ENCODE measurements at regions not wholly inside any gene's neighbourhood (a gene's known extent, or its start where the extent isn't known, plus 50 kb on each side); places are given as distances from the start of the nearest gene placed in this dataset.

- FAIRE-seq (no peak), DNase-seq (ENCODE audit: low read depth in 1 of 2, low spot score in 2 of 2) (no peak)
- POLR2A ChIA-PET (ENCODE audit: partially characterized antibody): no interaction called here
- Histone ChIP-seq H3K18ac (ENCODE audit: extremely low read depth, low read length) (no peak overlapping the region), H2BK5ac (ENCODE audit: low read depth, low read length) (no peak overlapping the region), H4K91ac (replicated peaks; ENCODE audit: insufficient read length, low read length) (no peak overlapping the region), H3K9me3 (ENCODE audit: insufficient read depth in 2 of 2, low read depth in 1 of 2, low read length in 1 of 2) (no peaks in the 10 kb centered on the region), H4K8ac (ENCODE audit: extremely low read depth, insufficient read depth, low read length) (no peak overlapping the region), H3K9ac (replicated peaks in 1 of 4; ENCODE audit: extremely low read depth in 1 of 4, low read depth in 3 of 4, low read length in 3 of 4) (no peak overlapping the region), H3K36me3 (ENCODE audit: control insufficient read depth in 2 of 4, insufficient read depth in 4 of 4, low read length in 3 of 4) (no peaks in the 10 kb centered on the region), H3K27me3 (replicated peaks in 1 of 4; ENCODE audit: control insufficient read depth in 3 of 4, extremely low read depth in 1 of 4, insufficient read depth in 3 of 4, low read length in 3 of 4) (no peaks in the 10 kb centered on the region), H3K4ac (replicated peaks; ENCODE audit: insufficient read length, low read depth, low read length) (no peak overlapping the region), H2BK120ac (replicated peaks; ENCODE audit: low read depth, low read length) (no peak overlapping the region), H3K14ac (ENCODE audit: insufficient read length) (no peak overlapping the region), H3K4me2 (ENCODE audit: insufficient read depth in 1 of 2, low read depth in 2 of 2, low read length in 2 of 2) (no peak overlapping the region), H2BK20ac (ENCODE audit: low read length) (no peak overlapping the region), H2BK15ac (ENCODE audit: low read length) (no peak overlapping the region), H2AFZ (ENCODE audit: low read length) (no peak overlapping the region), H3K4me3 (ENCODE audit: extremely low read depth in 1 of 4, insufficient read depth in 2 of 4, low read depth in 3 of 4, low read length in 4 of 4) (no peak overlapping the region), H3K23me2 (ENCODE audit: low read depth, low read length) (no peaks in the 10 kb centered on the region), H4K5ac (ENCODE audit: insufficient read length, low read depth, low read length) (no peak overlapping the region), H3K56ac (replicated peaks; ENCODE audit: insufficient read length, low read depth, low read length) (no peak overlapping the region), H3K4me1 (replicated peaks in 1 of 4; ENCODE audit: control insufficient read depth in 3 of 4, insufficient read depth in 4 of 4, low read length in 3 of 4) (no peaks in the 10 kb centered on the region), H2BK12ac (ENCODE audit: low read depth, low read length) (no peak overlapping the region), H3K23ac (ENCODE audit: insufficient read length) (no peak overlapping the region), H2AK5ac (ENCODE audit: low read depth, low read length) (no peak overlapping the region), H3K27ac (ENCODE audit: low read depth, low read length) (no peak overlapping the region), H3K79me1 (ENCODE audit: low read depth, low read length) (no peaks in the 10 kb centered on the region), H4K20me1 (replicated peaks in 1 of 2; ENCODE audit: control insufficient read depth in 1 of 2, insufficient read depth in 2 of 2, low read length in 2 of 2) (no peaks in the 10 kb centered on the region), H3K79me2 (ENCODE audit: control insufficient read depth in 1 of 2, insufficient read depth in 2 of 2, low read length in 2 of 2) (no peaks in the 10 kb centered on the region)
- 90% methylated on average over 4 of the region's 4 CpGs; no CpG with 5 or more reads in 1 of the 2 experiments for WGBS, 2 experiments (ENCODE audit: extremely low coverage in 1 of 2, insufficient coverage in 1 of 2, insufficient read length in 1 of 2, insufficient replicate concordance in 2 of 2, low coverage in 1 of 2, low lambda C conversion rate in 2 of 2, missing lambda C conversion rate in 1 of 2)
- CTCF ChIA-PET (ENCODE audit: partially characterized antibody): no interaction called here
- TF ChIP-seq SIN3A (conservative IDR thresholded peaks at IDR 0.05 in 1 of 2, IDR thresholded peaks at IDR 0.05 in 1 of 2; ENCODE audit: low read depth in 1 of 2, low read length in 2 of 2) (no peak), HDAC6 (IDR thresholded peaks at IDR 0.05; ENCODE audit: low read depth, low read length) (no peak), KDM5A (IDR thresholded peaks at IDR 0.05; ENCODE audit: low read length) (no peak), SP1 (IDR thresholded peaks at IDR 0.05; ENCODE audit: low read depth, low read length) (no peak), PHF8 (conservative IDR thresholded peaks at IDR 0.05; ENCODE audit: low read depth, low read length) (no peak), JUN (IDR thresholded peaks at IDR 0.05; ENCODE audit: low read depth, low read length) (no peak), TAF7 (optimal IDR thresholded peaks at IDR 0.05; ENCODE audit: borderline replicate concordance, low read depth, low read length) (no peak), KDM1A (IDR thresholded peaks at IDR 0.05; ENCODE audit: borderline replicate concordance, low read length) (no peak), CTBP2 (IDR thresholded peaks at IDR 0.05; ENCODE audit: borderline replicate concordance, insufficient read depth, insufficient read length, low read length) (no peak), RFX5 (IDR thresholded peaks at IDR 0.05; ENCODE audit: borderline replicate concordance, low read depth, low read length) (no peak), BCL11A (IDR thresholded peaks at IDR 0.05; ENCODE audit: low read depth in 2 of 2, low read length in 2 of 2) (no peak)
Measured at GRCh38 chr15:87228460-87228859, 1028.1 kb downstream of the NTRK3 start.
